ENCODE measurements at regions not wholly inside any gene's neighbourhood (a gene's known extent, or its start where the extent isn't known, plus 50 kb on each side); places are given as distances from the start of the nearest gene placed in this dataset.

DNA sequence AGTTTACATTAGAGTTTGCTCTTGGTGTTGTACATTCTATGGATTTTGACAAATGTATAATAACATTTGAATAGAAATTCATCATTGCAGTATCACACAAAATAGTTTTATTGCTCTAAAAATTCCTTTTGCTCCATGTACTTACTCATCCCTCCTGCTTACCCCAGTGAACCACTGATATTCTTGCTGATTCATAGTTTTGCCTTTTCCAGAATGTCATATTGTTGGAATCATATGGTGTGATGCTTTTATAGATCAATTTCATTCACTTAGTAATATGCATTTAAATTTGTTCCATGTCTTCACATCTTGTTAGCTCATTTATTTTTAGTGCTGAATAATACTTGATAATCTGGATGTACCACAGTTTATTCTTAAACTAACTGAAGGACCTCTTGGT, 1593.2 kb downstream of the C4orf33 start:
- TF ChIP-seq, protein P1, sequence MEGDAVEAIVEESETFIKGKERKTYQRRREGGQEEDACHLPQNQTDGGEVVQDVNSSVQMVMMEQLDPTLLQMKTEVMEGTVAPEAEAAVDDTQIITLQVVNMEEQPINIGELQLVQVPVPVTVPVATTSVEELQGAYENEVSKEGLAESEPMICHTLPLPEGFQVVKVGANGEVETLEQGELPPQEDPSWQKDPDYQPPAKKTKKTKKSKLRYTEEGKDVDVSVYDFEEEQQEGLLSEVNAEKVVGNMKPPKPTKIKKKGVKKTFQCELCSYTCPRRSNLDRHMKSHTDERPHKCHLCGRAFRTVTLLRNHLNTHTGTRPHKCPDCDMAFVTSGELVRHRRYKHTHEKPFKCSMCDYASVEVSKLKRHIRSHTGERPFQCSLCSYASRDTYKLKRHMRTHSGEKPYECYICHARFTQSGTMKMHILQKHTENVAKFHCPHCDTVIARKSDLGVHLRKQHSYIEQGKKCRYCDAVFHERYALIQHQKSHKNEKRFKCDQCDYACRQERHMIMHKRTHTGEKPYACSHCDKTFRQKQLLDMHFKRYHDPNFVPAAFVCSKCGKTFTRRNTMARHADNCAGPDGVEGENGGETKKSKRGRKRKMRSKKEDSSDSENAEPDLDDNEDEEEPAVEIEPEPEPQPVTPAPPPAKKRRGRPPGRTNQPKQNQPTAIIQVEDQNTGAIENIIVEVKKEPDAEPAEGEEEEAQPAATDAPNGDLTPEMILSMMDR (IDR thresholded peaks at IDR 0.05 in 2 of 3, conservative IDR thresholded peaks at IDR 0.05 in 1 of 3; ENCODE audit: control insufficient read depth in 2 of 3, extremely low read depth in 1 of 3, insufficient read depth in 1 of 3, low read depth in 3 of 3, low read length in 3 of 3) = no peak
- TF ChIP-seq RAD21 (IDR thresholded peaks at IDR 0.05; ENCODE audit: insufficient read depth, low read depth, low read length) (no peak), EGR1 (IDR thresholded peaks at IDR 0.05; ENCODE audit: borderline replicate concordance in 1 of 2, low read depth in 2 of 2, low read length in 2 of 2) (no peak), ZNF274 (IDR thresholded peaks at IDR 0.05; ENCODE audit: insufficient read depth, insufficient read length) (no peak), SUPT20H (IDR thresholded peaks at IDR 0.05; ENCODE audit: borderline replicate concordance, control insufficient read depth, low read depth, low read length) (no peak), KAT2A (conservative IDR thresholded peaks at IDR 0.05; ENCODE audit: control insufficient read depth, low read depth, low read length) (no peak), TCF12 (IDR thresholded peaks at IDR 0.05; ENCODE audit: low read depth, low read length) (no peak), EZH2 (IDR thresholded peaks at IDR 0.05; ENCODE audit: borderline replicate concordance, control insufficient read depth, low read depth, low read length) (no peak), BHLHE40 (IDR thresholded peaks at IDR 0.05; ENCODE audit: borderline replicate concordance in 1 of 2, low read depth in 2 of 2, low read length in 1 of 2) (no peak), RCOR1 (conservative IDR thresholded peaks at IDR 0.05; ENCODE audit: low read depth, low read length) (no peak), ATF7 (IDR thresholded peaks at IDR 0.05; ENCODE audit: low read depth) (no peak)
- TF ChIP-seq, protein P2, sequence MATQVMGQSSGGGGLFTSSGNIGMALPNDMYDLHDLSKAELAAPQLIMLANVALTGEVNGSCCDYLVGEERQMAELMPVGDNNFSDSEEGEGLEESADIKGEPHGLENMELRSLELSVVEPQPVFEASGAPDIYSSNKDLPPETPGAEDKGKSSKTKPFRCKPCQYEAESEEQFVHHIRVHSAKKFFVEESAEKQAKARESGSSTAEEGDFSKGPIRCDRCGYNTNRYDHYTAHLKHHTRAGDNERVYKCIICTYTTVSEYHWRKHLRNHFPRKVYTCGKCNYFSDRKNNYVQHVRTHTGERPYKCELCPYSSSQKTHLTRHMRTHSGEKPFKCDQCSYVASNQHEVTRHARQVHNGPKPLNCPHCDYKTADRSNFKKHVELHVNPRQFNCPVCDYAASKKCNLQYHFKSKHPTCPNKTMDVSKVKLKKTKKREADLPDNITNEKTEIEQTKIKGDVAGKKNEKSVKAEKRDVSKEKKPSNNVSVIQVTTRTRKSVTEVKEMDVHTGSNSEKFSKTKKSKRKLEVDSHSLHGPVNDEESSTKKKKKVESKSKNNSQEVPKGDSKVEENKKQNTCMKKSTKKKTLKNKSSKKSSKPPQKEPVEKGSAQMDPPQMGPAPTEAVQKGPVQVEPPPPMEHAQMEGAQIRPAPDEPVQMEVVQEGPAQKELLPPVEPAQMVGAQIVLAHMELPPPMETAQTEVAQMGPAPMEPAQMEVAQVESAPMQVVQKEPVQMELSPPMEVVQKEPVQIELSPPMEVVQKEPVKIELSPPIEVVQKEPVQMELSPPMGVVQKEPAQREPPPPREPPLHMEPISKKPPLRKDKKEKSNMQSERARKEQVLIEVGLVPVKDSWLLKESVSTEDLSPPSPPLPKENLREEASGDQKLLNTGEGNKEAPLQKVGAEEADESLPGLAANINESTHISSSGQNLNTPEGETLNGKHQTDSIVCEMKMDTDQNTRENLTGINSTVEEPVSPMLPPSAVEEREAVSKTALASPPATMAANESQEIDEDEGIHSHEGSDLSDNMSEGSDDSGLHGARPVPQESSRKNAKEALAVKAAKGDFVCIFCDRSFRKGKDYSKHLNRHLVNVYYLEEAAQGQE (IDR thresholded peaks at IDR 0.05; ENCODE audit: low read depth, low read length) = no peak
- TF ChIP-seq, protein P3, sequence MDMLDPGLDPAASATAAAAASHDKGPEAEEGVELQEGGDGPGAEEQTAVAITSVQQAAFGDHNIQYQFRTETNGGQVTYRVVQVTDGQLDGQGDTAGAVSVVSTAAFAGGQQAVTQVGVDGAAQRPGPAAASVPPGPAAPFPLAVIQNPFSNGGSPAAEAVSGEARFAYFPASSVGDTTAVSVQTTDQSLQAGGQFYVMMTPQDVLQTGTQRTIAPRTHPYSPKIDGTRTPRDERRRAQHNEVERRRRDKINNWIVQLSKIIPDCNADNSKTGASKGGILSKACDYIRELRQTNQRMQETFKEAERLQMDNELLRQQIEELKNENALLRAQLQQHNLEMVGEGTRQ (IDR thresholded peaks at IDR 0.05; ENCODE audit: borderline replicate concordance, low read depth, low read length) = no peak

Data from GM12878 (cell line).